ENCODE measurements at regions not wholly inside any gene's neighbourhood (a gene's known extent, or its start where the extent isn't known, plus 50 kb on each side); places are given as distances from the start of the nearest gene placed in this dataset.

DNA sequence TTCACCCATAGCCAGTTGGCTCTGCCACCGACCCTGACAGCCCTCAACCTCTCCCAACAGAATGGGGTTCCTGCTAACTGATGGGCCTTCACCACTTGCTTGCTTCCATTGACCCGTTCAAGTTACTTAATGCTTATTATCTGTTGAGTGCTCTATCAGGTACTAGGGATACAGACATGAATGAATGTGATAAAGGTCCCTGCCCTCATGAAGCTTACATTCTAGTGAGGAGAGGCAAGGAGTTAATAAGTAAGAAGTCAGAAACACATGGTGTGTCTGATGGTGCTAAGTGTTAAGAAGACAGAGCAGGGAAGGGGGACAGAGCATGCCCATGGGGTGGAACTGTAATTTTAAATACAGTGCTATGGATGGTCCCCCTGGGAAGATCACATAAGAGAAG lies 107.5 kb upstream of the JUN start:
- no peak for ATAC-seq

DNA sequence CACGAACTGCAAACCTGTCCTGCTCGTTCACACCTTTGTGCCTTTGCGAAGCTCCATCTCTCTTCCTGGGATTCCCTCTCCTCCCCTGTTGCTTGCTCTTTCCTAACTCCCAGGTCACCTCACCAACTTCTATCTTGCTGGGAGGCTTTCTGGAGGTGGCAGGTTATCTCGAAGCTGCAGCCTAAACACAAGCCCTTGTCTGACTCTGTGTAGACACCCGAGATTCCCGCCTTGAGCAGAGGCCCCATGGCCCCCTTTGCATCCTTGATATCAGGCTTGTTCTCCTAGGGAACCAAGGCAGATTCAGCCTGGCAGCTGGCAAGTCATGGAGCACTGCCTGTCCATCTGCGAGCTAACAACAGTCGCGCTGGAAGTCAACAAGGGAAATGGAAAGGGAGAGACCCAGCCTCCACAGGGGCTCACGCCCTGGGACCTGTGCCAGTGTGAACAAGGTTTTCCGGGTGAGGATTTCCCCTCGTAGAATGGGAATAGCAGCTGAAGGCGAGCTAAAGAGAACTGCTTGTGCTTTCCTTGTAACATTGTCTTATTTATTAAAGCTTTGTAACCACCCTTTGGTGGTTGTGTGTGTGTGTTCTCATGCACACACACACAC lies 109.5 kb upstream of the JUN start:
- ATAC-seq = no peak

DNA sequence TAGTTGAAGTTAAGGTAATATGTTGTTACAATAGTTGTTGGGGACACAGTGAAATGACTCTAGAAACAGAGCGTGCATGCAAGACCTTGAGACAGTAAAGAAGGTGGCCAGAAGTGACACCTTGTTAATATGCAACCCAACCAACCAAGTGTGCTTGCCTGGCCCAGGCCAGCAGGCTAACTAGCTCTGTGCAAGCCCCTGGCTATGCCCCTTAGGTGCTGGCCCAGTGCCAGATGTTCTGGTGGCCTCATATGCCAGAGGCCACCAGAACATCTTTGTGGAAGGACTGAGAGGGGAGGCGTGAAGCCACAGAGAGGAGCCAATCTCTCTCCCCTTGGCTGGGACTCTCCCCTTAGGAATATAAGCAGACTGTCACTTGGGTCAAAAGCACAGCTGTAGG lies 111.2 kb upstream of the JUN start:
- ATAC-seq = no peak

- ATAC-seq = no peak
These were observed 111.8 kb upstream of the JUN start for GRCh38 chr1:58895559-58896145.

- ATAC-seq = peak; percentile 59
These were observed 112.7 kb upstream of the JUN start for GRCh38 chr1:58896246-58897183.

GRCh38 chr1:58898739-58899586 lies 115.1 kb upstream of the JUN start:
- ATAC-seq = no peak

GRCh38 chr1:58899587-58900271 lies 115.9 kb upstream of the JUN start:
- no peak for ATAC-seq

DNA sequence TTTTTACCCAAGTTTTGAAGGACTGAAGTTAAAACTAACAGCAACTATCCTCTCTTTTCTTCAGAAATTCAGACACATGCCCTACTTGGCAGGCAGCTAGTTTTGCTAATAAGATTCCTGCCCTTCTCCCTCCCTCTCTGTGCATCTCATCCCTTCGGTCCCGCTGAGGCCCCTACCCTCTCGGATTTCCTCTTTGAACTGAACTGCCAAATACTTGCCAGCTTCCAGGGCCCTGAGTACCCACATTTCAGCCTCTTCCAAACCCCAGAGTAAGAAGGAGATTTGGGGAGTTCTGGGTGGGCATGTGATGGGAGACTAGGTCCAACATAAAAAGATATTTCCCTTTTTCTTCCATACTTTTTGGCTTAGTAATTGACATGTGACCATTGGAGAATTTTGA lies 116.5 kb upstream of the JUN start:
- ATAC-seq = no peak

DNA sequence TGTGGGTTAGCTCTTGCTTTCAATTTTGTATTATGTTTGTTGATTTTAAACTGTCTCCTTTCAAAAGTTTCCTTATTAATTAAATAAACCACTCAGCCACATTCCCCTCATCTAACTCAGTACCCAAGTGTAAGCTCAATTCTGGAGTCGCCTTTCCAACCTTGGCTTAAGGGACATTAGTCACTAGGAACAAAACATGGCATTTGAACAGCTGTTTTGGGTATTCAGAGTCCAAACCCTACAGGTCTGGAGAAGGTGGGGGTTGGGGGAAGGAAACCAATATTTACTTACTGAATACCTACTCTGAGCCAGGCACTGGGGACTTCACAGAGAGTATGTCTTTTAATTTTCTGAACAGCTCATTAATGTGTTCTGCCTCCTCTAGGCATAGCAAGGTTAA lies 117.2 kb upstream of the JUN start:
- no peak for ATAC-seq

DNA sequence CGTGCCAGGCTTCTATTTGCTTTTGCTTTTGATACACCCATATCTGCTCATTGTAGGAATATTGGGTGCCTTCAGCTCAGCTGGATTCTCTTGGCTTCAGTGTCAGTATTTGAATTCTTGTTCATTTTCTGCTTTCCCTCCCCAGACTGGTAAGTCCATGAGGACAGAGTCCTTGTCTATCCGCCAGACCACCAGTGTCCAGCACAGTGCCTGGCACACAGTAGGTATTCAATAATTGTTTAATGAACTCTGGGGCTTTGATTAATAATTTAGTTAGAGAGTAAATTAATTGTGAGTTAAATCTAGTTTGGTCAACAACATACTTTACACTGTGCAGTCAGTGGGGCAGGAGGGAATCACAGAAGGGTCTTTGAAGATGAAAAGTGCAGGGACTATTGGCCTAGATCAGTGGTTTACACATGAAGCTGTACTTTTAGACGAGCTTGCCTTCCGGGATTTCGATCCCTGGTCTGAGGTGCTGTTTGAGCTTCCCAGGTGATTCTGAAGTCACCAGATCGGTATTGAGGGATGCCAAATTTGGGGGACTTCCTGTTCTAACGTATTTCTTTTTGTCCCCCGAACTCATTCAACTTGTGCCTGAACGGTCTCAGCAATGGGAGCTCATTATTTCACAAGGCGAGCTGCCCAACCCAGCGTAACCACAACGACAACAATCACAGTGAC lies 119.1 kb upstream of the JUN start:
- ATAC-seq = no peak

DNA sequence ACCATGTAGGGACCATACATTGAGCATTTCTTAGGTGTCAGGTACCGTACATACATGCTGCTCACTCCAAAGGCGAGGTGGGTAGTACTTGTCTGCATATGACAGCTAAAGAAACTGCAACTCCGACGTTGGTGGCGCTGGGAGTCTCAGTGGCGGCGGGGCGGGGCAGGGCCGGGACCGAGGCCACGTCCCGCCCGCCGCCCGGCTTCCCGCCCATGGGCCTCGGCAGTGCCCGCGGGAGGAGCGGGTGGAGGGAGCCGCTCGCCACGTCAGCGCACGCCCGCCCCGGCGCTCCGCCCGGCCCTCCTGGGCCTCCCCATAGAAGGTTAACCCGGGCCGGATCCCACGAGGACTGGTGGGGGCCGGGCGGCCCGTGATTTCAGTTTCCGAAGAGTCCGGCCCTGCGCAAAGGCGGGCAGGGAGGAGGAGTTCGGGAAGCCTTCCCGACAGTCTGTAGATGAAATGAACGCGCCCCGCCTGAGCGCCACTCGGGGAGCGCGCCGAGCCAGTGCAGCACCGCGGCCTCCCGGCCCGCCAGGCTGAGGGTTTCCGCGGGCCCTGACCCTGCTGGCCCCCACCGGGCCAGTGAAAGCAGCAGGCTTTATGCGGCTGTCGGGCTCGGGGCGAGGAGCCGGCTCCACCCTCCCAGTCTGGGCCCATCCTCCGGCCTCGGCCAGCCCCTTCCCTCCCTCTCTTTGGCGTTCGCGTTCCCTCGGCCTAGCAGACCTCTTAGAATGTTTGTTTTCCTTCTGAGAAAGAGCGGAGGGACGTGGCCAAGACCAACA lies 119.9 kb upstream of the JUN start:
- ATAC-seq = peak; percentile 99

DNA sequence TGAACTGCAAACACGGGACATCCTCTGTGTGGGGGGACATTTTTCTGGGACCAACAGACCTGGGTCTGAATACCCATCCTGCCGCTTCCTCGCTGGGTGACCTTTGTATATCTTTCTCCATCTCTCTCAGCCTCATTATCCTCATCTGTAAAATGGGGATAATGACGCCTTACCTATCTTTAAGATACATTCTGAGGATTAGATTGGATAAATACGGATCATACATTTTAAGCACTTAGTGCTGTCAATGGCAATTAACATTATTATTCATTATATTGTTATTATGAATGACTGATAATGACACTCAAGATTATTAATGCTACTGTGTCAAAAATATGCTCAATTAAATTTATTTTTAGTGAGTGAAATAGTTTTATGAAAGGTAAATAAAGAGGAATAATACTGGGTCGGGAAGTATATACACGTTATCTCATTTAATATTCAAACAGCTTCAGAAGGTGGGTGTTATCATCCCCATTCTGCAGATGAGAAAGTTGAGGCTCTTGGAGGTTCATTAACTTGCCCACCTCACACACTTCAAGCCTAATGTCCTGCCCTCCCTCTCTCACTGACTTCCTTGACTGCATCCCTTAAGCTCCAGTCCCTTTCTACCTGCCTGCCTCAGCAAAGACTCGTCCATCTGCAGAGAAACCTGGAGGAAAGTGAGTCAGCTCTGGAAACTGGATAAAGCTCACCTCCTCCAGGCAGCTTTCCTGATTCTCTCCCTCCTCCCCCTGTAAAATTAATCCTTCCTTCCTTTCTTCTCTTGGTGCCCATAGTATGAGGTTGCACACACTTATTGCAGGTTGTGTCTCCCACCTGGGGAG lies 120.7 kb upstream of the JUN start:
- no peak for ATAC-seq

- no peak for ATAC-seq
These were observed 121.3 kb upstream of the JUN start for GRCh38 chr1:58905126-58905490.

GRCh38 chr1:58905628-58906221 lies 121.9 kb upstream of the JUN start:
- ATAC-seq = no peak

DNA sequence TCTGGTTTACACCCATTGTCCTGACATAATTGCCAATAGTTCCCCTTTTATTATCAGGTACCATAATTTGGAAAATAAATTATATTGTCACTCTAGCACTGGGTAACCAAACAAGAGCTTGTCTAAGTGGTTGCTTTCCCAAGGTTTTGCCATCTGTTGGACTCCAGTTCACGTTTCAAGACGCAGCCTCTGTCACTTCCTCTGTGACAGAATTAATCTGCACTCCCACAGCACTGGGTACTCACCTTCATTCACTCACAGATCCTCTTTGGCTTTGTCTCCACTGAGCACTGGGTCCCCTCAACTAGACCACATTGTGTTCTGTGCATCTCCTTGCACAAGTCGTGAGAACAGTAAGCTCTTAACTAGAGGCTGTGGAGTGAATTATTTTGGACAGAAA lies 123.6 kb upstream of the JUN start:
- ATAC-seq = no peak

GRCh38 chr1:58908561-58909560 lies 125.0 kb upstream of the JUN start:
- ATAC-seq = no peak

DNA sequence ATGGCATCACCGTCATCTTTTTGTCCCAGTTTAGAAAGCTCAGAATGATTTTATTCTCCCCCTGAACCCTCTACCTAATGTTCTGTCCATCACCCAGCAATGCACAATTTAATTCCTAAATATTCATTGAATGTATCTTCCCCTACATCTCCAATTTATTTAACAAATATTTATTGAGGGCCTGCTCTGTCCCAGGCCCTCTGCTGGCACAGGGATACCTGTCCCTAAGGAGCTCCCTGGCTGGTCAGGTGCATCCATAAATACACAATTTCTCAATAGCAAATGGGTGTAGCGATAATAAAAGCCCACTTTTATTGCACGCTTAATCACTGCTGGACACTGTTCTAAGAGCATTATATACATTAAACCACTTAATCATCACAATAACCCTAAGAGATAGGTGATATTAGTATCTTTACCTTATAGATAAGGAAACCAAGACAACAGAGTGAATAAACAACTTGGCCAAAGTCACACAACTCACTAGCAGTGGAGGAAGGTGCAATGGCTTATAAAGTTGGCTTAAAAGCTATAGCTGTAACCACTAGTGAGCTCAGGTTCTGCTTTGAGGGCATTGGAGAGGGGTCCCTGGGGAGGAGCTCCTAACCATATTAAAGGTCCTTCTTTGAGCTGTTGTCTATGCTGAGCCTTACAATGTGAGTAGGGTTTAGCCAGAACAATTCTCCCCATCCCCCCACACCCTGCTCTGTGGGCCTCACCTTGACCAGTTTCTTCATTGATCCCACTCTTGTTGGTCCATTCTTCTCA lies 126.3 kb upstream of the JUN start:
- ATAC-seq = no peak

Data from esophagus mucosa (tissue), 1 donor.